ENCODE measurements at regions not wholly inside any gene's neighbourhood (a gene's known extent, or its start where the extent isn't known, plus 50 kb on each side); places are given as distances from the start of the nearest gene placed in this dataset.

DNA sequence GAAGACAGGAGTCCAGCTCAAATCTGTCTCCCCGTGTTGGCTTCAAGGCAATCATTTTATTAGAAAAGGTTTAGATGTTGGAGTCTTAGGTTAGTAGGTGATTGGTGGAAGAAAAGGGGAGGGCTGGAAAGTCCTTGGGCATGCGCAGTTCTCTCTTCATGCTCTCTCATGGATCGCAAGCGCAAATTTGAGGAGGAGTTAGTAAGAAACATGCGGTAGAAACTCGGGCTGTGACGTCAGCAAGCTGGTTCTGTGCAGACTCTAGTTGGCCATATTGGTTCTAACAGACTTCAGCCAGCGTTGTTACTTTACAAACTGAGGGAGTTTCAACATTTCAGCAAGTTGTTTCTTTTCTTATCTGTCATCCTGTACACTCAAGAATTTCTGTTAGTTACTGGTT is 392.2 kb downstream of the CDK5RAP2 start:
- H2AK5ac ChIP-seq (ENCODE audit: low read length): no peak overlapping the region
- H3K14ac ChIP-seq (ENCODE audit: low read length): no peak overlapping the region
- no peak overlapping the region for H4K91ac ChIP-seq (ENCODE audit: low read depth, low read length)
- no peaks in the 10 kb centered on the region for H3K79me2 ChIP-seq (ENCODE audit: control insufficient read depth, insufficient read depth, low read length, poor library complexity)
- no peak overlapping the region for H2BK12ac ChIP-seq (ENCODE audit: low read length)
- H3K4me2 ChIP-seq (ENCODE audit: low read length): no peak overlapping the region
- no peaks in the 10 kb centered on the region for H3K79me1 ChIP-seq (ENCODE audit: low read length)
- H3K36me3 ChIP-seq (ENCODE audit: control insufficient read depth in 1 of 2, insufficient read depth in 2 of 2, low read length in 2 of 2): no peaks in the 10 kb centered on the region
- DNase-seq: no peak
- no peak overlapping the region for H2AFZ ChIP-seq (ENCODE audit: insufficient read depth, low read length, poor library complexity)
- H2BK5ac ChIP-seq (ENCODE audit: low read depth, low read length, poor library complexity): no peak overlapping the region
- no peak overlapping the region for H3K18ac ChIP-seq (ENCODE audit: low read length)
- no peak overlapping the region for H3K9ac ChIP-seq (ENCODE audit: low read length)
- no peak overlapping the region for H3K23ac ChIP-seq (ENCODE audit: low read length)
- H4K12ac ChIP-seq (ENCODE audit: low read depth, low read length): no peak overlapping the region
- no peak overlapping the region for H4K8ac ChIP-seq (ENCODE audit: low read depth, low read length)
- no peak overlapping the region for H3K27ac ChIP-seq (ENCODE audit: low read depth, low read length)
- no peak overlapping the region for H2BK120ac ChIP-seq (ENCODE audit: insufficient read depth, low read length, poor library complexity)
- H3K4ac ChIP-seq (ENCODE audit: low read depth, low read length): no peak overlapping the region
- no peaks in the 10 kb centered on the region for H3K9me3 ChIP-seq (ENCODE audit: insufficient read depth, low read depth, low read length)
- no peaks in the 10 kb centered on the region for H3K4me1 ChIP-seq (ENCODE audit: control insufficient read depth in 1 of 2, insufficient read depth in 2 of 2, low read length in 2 of 2)
- no peaks in the 10 kb centered on the region for H3K27me3 ChIP-seq (ENCODE audit: insufficient read depth, low read length)
- no CpG with 5 or more reads among the region's 8 CpGs for WGBS (ENCODE audit: extremely low coverage, insufficient coverage, insufficient read length)
- H3K4me3 ChIP-seq (ENCODE audit: low read depth, low read length): no peak overlapping the region

DNA sequence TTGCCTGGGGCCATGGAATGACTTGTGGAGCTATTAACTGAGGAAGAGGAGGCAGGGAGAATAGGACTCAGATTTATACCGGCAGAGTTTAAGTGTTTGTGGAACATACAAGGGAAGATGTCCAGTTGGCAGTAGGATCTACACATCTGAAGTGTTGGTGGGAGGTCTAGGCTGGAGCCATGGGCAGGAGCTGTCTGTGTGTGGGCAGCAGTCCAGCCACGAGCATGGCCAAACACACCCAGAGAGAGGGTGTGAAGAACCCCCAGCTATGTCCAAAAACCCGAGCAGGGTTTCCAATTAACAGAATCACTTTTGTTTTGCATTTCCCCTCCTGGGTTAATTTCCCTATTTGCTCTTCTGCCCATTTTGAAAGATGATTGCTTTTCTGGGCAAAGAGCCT is 393.7 kb downstream of the CDK5RAP2 start:
- no peaks in the 10 kb centered on the region for H3K36me3 ChIP-seq (ENCODE audit: control insufficient read depth in 1 of 2, insufficient read depth in 2 of 2, low read length in 2 of 2)
- H4K91ac ChIP-seq (ENCODE audit: low read depth, low read length): no peak overlapping the region
- no CpG with 5 or more reads among the region's 3 CpGs for WGBS (ENCODE audit: extremely low coverage, insufficient coverage, insufficient read length)
- H3K4me3 ChIP-seq (ENCODE audit: low read depth, low read length): no peak overlapping the region
- H4K8ac ChIP-seq (ENCODE audit: low read depth, low read length): no peak overlapping the region
- no peak overlapping the region for H3K23ac ChIP-seq (ENCODE audit: low read length)
- H2BK5ac ChIP-seq (ENCODE audit: low read depth, low read length, poor library complexity): no peak overlapping the region
- H3K4me1 ChIP-seq (ENCODE audit: control insufficient read depth in 1 of 2, insufficient read depth in 2 of 2, low read length in 2 of 2): no peaks in the 10 kb centered on the region
- H3K4ac ChIP-seq (ENCODE audit: low read depth, low read length): no peak overlapping the region
- no peak overlapping the region for H2AK5ac ChIP-seq (ENCODE audit: low read length)
- no peak overlapping the region for H2AFZ ChIP-seq (ENCODE audit: insufficient read depth, low read length, poor library complexity)
- H2BK12ac ChIP-seq (ENCODE audit: low read length): no peak overlapping the region
- H3K79me2 ChIP-seq (ENCODE audit: control insufficient read depth, insufficient read depth, low read length, poor library complexity): no peaks in the 10 kb centered on the region
- no peak overlapping the region for H4K12ac ChIP-seq (ENCODE audit: low read depth, low read length)
- no peak overlapping the region for H2BK120ac ChIP-seq (ENCODE audit: insufficient read depth, low read length, poor library complexity)
- no peak overlapping the region for H3K4me2 ChIP-seq (ENCODE audit: low read length)
- no peak overlapping the region for H3K14ac ChIP-seq (ENCODE audit: low read length)
- H3K9me3 ChIP-seq (ENCODE audit: insufficient read depth, low read depth, low read length): no peaks in the 10 kb centered on the region
- no peaks in the 10 kb centered on the region for H3K79me1 ChIP-seq (ENCODE audit: low read length)
- no peaks in the 10 kb centered on the region for H3K27me3 ChIP-seq (ENCODE audit: insufficient read depth, low read length)
- no peak for DNase-seq
- no peak overlapping the region for H3K18ac ChIP-seq (ENCODE audit: low read length)
- H3K9ac ChIP-seq (ENCODE audit: low read length): no peak overlapping the region
- no peak overlapping the region for H3K27ac ChIP-seq (ENCODE audit: low read depth, low read length)

DNA sequence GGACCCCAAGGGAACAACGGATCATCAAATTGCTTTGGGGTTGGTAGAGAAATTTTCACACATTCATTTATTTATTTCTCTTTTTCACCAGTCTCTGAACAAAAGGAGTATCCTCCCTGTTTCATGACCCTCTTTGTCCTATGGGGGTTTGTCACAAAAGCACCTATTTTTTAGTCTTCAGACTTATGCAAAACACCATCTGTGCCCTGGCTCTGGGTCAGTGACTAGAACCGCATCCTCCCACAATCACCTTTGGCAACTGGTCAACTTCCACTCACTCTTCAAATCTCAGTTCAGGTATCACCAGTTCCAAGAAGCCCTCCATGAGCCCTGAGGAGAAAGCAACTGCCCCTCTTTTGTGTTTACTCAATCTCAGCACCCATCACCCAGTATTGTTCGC is 395.7 kb downstream of the CDK5RAP2 start:
- H3K14ac ChIP-seq (ENCODE audit: low read length): no peak overlapping the region
- H4K91ac ChIP-seq (ENCODE audit: low read depth, low read length): no peak overlapping the region
- no peak overlapping the region for H3K4ac ChIP-seq (ENCODE audit: low read depth, low read length)
- no peak overlapping the region for H3K18ac ChIP-seq (ENCODE audit: low read length)
- H2BK5ac ChIP-seq (ENCODE audit: low read depth, low read length, poor library complexity): no peak overlapping the region
- H3K9me3 ChIP-seq (ENCODE audit: insufficient read depth, low read depth, low read length): no peaks in the 10 kb centered on the region
- H4K8ac ChIP-seq (ENCODE audit: low read depth, low read length): no peak overlapping the region
- no peak overlapping the region for H3K23ac ChIP-seq (ENCODE audit: low read length)
- no peak overlapping the region for H3K4me2 ChIP-seq (ENCODE audit: low read length)
- H3K79me1 ChIP-seq (ENCODE audit: low read length): no peaks in the 10 kb centered on the region
- H3K4me1 ChIP-seq (ENCODE audit: control insufficient read depth in 1 of 2, insufficient read depth in 2 of 2, low read length in 2 of 2): no peaks in the 10 kb centered on the region
- WGBS (ENCODE audit: extremely low coverage, insufficient coverage, insufficient read length): no CpG with 5 or more reads among the region's 3 CpGs
- no peaks in the 10 kb centered on the region for H3K36me3 ChIP-seq (ENCODE audit: control insufficient read depth in 1 of 2, insufficient read depth in 2 of 2, low read length in 2 of 2)
- no peaks in the 10 kb centered on the region for H3K27me3 ChIP-seq (ENCODE audit: insufficient read depth, low read length)
- H2AK5ac ChIP-seq (ENCODE audit: low read length): no peak overlapping the region
- H2BK12ac ChIP-seq (ENCODE audit: low read length): no peak overlapping the region
- no peak overlapping the region for H3K4me3 ChIP-seq (ENCODE audit: low read depth, low read length)
- H3K79me2 ChIP-seq (ENCODE audit: control insufficient read depth, insufficient read depth, low read length, poor library complexity): no peaks in the 10 kb centered on the region
- no peak overlapping the region for H2AFZ ChIP-seq (ENCODE audit: insufficient read depth, low read length, poor library complexity)
- H2BK120ac ChIP-seq (ENCODE audit: insufficient read depth, low read length, poor library complexity): no peak overlapping the region
- DNase-seq: no peak
- no peak overlapping the region for H3K27ac ChIP-seq (ENCODE audit: low read depth, low read length)
- H4K12ac ChIP-seq (ENCODE audit: low read depth, low read length): no peak overlapping the region
- H3K9ac ChIP-seq (ENCODE audit: low read length): no peak overlapping the region

DNA sequence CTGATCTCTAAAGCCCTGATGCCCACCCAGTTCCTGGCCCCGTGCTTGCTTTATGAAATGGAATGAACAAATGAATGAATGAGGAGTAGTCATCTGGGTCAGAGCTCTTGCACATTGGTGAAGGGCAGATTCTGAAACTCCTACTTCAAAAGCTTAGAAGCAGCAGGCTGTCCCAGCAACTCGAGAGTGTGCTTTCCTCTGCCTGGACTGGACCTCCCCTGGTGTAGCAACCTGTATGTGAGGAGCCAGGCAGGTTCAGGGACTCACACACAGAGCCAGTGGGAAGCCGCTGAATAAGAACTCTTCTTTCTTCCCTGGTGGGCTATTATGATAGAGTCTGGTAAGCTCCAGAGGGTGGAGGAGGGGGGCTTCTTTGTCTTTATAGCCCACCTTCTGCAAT is 396.4 kb downstream of the CDK5RAP2 start:
- no CpG with 5 or more reads among the region's 3 CpGs for WGBS (ENCODE audit: extremely low coverage, insufficient coverage, insufficient read length)
- no peak overlapping the region for H3K4me3 ChIP-seq (ENCODE audit: low read depth, low read length)
- no peaks in the 10 kb centered on the region for H3K9me3 ChIP-seq (ENCODE audit: insufficient read depth, low read depth, low read length)

More for the DNA sequence above, 396.4 kb downstream of the CDK5RAP2 start:
- Histone ChIP-seq H3K27ac (ENCODE audit: low read depth, low read length) (no peak overlapping the region), H3K23ac (ENCODE audit: low read length) (no peak overlapping the region), H2BK12ac (ENCODE audit: low read length) (no peak overlapping the region), H3K79me2 (ENCODE audit: control insufficient read depth, insufficient read depth, low read length, poor library complexity) (no peaks in the 10 kb centered on the region), H3K27me3 (ENCODE audit: insufficient read depth, low read length) (no peaks in the 10 kb centered on the region), H3K4ac (ENCODE audit: low read depth, low read length) (no peak overlapping the region), H3K4me1 (ENCODE audit: control insufficient read depth in 1 of 2, insufficient read depth in 2 of 2, low read length in 2 of 2) (no peaks in the 10 kb centered on the region), H3K79me1 (ENCODE audit: low read length) (no peaks in the 10 kb centered on the region), H4K8ac (ENCODE audit: low read depth, low read length) (no peak overlapping the region), H3K18ac (ENCODE audit: low read length) (no peak overlapping the region), H2AFZ (ENCODE audit: insufficient read depth, low read length, poor library complexity) (no peak overlapping the region), H2BK120ac (ENCODE audit: insufficient read depth, low read length, poor library complexity) (no peak overlapping the region), H3K36me3 (ENCODE audit: control insufficient read depth in 1 of 2, insufficient read depth in 2 of 2, low read length in 2 of 2) (no peaks in the 10 kb centered on the region), H2AK5ac (ENCODE audit: low read length) (no peak overlapping the region), H3K9ac (ENCODE audit: low read length) (no peak overlapping the region), H3K14ac (ENCODE audit: low read length) (no peak overlapping the region), H4K12ac (ENCODE audit: low read depth, low read length) (no peak overlapping the region), H2BK5ac (ENCODE audit: low read depth, low read length, poor library complexity) (no peak overlapping the region), H4K91ac (ENCODE audit: low read depth, low read length) (no peak overlapping the region), H3K4me2 (ENCODE audit: low read length) (no peak overlapping the region)
- no peak for DNase-seq

Data from trophoblast cell (in vitro differentiated cells and primary cell).